K562 (cell line): ENCODE measurements at regions not wholly inside any gene's neighbourhood (a gene's known extent, or its start where the extent isn't known, plus 50 kb on each side); places are given as distances from the start of the nearest gene placed in this dataset.

Source experiments
- EZH2 ChIP-seq: IDR thresholded peaks from 2 replicates; pipeline ENCODE4 v1.6.1; 2012; ENCODE audit warnings: low read depth, mild to moderate bottlenecking, inconsistent platforms, low read length, borderline replicate concordance
- GATA2 ChIP-seq: sonication (generic); formaldehyde crosslinking; IDR thresholded peaks from 2 replicates; pipeline ENCODE4 v1.4.0; 2020; ENCODE audit warnings: mild to moderate bottlenecking, missing genetic modification reagents
- SMARCA4 ChIP-seq: fragments of 450-650 bp; IDR thresholded peaks from 2 replicates; pipeline ENCODE4 v1.6.1; 2016
- ZNF23 ChIP-seq: fragments of 250-450 bp; sonication (Bioruptor Pico); IDR thresholded peaks from 2 replicates; pipeline ENCODE4 v1.4.0; 2020; ENCODE audit warnings: mild to moderate bottlenecking
- ZNF764 ChIP-seq: fragments of 250-450 bp; sonication (Bioruptor Pico); IDR thresholded peaks from 2 replicates; pipeline ENCODE4 v1.4.0; 2020; ENCODE audit warnings: low read depth, mild to moderate bottlenecking, moderate library complexity
- TF ChIP-seq, protein P1 (sequence below): fragments of 450-650 bp; IDR thresholded peaks from 2 replicates; pipeline ENCODE4 v1.6.1; 2018; ENCODE audit warnings: mild to moderate bottlenecking, low read depth; ENCODE audit not compliant: partially characterized antibody

DNA sequence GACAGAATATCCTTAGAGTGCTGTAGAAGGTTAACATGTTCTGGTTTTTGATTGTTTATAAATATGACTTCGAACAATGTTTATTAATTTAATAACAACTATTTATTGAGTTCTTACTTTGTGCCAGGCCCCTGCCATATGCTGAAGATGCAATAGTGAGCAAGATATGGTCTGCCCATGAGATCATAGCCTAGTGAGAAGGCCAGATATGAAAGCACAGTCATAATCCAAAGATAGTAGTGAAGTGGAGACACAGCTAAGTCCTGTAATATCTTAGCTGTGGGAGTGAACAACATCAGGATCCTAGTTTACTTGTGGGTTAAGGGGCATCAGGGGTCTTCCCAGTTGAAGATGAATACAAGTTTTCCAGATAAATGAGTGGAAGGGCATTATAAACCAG, 189.4 kb upstream of the FBXO33 start:
- no peak for TF ChIP-seq SMARCA4
- TF ChIP-seq EZH2 = no peak
- TF ChIP-seq, protein P1, sequence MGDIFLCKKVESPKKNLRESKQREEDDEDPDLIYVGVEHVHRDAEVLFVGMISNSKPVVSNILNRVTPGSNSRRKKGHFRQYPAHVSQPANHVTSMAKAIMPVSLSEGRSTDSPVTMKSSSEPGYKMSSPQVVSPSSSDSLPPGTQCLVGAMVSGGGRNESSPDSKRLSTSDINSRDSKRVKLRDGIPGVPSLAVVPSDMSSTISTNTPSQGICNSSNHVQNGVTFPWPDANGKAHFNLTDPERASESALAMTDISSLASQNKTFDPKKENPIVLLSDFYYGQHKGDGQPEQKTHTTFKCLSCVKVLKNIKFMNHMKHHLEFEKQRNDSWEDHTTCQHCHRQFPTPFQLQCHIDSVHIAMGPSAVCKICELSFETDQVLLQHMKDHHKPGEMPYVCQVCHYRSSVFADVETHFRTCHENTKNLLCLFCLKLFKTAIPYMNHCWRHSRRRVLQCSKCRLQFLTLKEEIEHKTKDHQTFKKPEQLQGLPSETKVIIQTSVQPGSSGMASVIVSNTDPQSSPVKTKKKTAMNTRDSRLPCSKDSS = no peak
- TF ChIP-seq ZNF764 (CRISPR knock-in tag) = no peak
- no peak for TF ChIP-seq GATA2 (CRISPR knock-in tag)
- no peak for TF ChIP-seq ZNF23
